GM06990 (cell line): ENCODE measurements at regions not wholly inside any gene's neighbourhood (a gene's known extent, or its start where the extent isn't known, plus 50 kb on each side); places are given as distances from the start of the nearest gene placed in this dataset.
A peak's percentile ranks its signal among the peaks of the same experiment; 100 is the strongest.
"Not testable (repeated sequence)": the region's sequence is repeated elsewhere in the genome, so short reads cannot be mapped to it uniquely, and the experiment has no call there.

Experiments
- DNase-seq: peaks from one replicate; pipeline ENCODE4 v3.0.0-alpha.2; 2011; ENCODE audit not compliant: insufficient read length; ENCODE audit errors: extremely low read depth
- H3K27me3 ChIP-seq: replicated peaks from 2 replicates; pipeline ENCODE4 v1.6.0; 2011; ENCODE audit warnings: low read length; ENCODE audit not compliant: control insufficient read depth, insufficient read depth
- H3K36me3 ChIP-seq: 2 replicates; pipeline ENCODE4 v1.5.1; 2011; ENCODE audit warnings: low read length; ENCODE audit not compliant: control insufficient read depth, insufficient read depth
- H3K4me3 ChIP-seq: replicated peaks from 2 replicates; pipeline ENCODE4 v1.5.1; 2011; ENCODE audit warnings: low read depth, mild to moderate bottlenecking, control low read depth, low read length
- TF ChIP-seq, protein P1 (sequence below): IDR thresholded peaks from 2 replicates; pipeline ENCODE4 v1.5.1; 2011; ENCODE audit warnings: low read length, control low read depth, mild to moderate bottlenecking, inconsistent platforms; ENCODE audit not compliant: insufficient read depth, poor library complexity, severe bottlenecking

DNA sequence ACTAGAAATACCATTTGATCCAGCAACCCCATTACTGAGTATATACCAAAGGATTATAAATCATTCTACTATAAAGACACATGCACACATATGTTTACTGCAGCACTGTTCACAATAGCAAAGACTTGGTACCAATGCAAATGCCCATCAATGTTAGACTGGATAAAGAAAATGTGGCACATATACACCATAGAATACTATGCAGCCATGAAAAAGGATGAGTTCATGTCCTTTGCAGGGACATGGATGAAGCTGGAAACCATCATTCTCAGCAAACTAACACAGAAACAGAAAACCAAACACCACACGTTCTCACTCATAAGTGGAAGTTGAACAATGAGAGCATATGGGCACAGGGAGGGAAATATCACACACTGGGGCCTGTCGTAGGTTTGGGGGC is 106.0 kb downstream of the SPATA18 start:
- not testable (repeated sequence) for H3K4me3 ChIP-seq, H3K27me3 ChIP-seq, H3K36me3 ChIP-seq, DNase-seq

DNA sequence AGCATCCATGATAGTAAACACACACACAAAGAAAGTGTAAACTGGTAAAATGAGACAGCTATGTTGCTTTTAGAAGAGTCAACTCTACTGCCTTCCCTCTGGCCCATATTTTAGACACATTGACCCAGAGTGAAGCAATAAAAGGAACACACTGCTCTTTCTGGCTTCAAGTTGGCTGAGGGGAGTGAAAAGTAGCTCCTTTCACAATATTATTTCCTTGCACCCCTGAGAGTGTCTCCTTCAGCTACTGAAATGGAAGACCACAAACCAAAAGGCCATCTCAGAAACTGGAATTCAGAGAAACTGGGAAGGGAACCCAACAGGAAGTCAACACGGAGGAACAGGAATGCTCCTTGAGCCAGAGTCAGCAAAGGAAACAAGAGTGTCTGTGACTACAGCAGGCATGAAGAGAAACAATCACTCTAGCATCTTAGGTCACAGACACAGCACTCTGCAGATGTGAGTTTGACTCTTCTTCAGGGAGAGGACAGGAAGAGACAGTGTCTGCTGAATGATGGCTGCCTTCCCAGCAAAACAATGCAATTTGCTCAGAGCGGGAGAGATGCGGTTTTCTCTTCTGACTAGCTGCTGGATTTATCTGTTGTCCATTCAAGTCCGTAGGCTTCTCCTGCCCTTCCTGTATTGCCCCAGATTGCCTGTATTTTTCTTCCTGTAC is 106.7 kb downstream of the SPATA18 start:
- Histone ChIP-seq H3K4me3 (no peak overlapping the region), H3K36me3 (no peaks in the 10 kb centered on the region), H3K27me3 (no peaks in the 10 kb centered on the region; the same call in 1 of the 2 replicates)
- DNase-seq: no peak
- TF ChIP-seq, protein P1, sequence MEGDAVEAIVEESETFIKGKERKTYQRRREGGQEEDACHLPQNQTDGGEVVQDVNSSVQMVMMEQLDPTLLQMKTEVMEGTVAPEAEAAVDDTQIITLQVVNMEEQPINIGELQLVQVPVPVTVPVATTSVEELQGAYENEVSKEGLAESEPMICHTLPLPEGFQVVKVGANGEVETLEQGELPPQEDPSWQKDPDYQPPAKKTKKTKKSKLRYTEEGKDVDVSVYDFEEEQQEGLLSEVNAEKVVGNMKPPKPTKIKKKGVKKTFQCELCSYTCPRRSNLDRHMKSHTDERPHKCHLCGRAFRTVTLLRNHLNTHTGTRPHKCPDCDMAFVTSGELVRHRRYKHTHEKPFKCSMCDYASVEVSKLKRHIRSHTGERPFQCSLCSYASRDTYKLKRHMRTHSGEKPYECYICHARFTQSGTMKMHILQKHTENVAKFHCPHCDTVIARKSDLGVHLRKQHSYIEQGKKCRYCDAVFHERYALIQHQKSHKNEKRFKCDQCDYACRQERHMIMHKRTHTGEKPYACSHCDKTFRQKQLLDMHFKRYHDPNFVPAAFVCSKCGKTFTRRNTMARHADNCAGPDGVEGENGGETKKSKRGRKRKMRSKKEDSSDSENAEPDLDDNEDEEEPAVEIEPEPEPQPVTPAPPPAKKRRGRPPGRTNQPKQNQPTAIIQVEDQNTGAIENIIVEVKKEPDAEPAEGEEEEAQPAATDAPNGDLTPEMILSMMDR: no peak

DNA sequence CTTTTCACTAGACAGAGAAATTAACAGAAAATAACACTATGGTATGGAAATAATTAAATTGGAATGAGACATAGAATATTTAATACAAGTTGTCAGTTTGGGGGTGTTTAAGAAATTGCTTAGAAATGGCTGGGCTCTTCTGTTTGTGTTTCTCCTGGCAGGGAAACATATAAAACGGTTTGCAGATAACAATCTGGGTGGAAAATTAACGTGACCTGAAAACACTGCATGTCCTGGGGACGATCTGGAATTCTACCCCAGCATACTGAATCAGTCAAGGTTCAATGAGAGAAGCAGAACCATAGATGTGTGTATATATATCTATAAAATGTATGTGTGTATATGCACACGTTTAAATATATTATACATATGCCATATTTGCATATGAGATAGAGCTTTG is 109.8 kb downstream of the SPATA18 start:
- DNase-seq: no peak
- Histone ChIP-seq H3K4me3 (no peak overlapping the region), H3K27me3 (no peaks in the 10 kb centered on the region; the same call in 1 of the 2 replicates), H3K36me3 (no peaks in the 10 kb centered on the region)
- TF ChIP-seq, protein P1: no peak

DNA sequence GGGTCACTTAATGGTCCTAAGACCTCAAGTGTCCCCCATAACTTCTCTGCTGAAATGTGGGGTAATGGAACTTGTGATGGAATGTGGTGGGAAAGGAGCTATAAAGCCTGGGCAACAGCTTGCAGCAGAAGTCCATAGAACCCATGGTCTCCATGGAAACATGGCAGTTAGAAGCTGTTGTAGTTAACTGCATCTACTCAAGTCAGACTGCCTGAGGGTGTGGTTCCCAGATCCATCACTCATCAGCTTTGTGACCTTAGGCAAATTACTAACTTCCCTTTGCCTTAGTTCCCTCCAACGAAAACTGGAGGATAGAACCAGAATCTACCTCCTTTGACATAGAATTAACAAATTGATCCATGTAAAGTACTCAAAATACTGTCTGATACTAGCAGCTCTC is 113.0 kb downstream of the SPATA18 start:
- no peak overlapping the region for H3K4me3 ChIP-seq

DNA sequence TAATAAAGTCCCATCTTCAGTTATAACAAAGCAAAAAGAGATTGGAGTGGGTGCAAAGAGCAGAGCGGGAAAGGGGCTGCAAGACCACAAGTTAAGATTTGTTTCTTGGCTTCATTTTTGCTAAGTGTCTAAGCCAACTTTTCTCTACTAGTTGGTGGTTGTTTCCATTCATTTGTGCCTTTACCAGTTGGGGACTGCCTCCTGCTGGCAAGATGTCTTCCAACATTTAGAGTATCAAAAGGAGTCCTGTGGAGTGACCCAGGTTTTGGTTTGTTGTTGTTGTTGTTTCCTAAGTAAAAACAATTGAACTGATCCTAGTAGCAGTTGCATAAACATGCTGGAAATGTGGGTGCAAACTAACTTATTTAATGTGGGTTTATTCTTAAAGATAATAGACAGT is 121.1 kb downstream of the SPATA18 start:
- no peak for DNase-seq
- no peaks in the 10 kb centered on the region for H3K36me3 ChIP-seq
- no peaks in the 10 kb centered on the region for H3K27me3 ChIP-seq
- TF ChIP-seq, protein P1: peak; percentile 27
- H3K4me3 ChIP-seq: no peak overlapping the region

More for the DNA sequence above, 113.0 kb downstream of the SPATA18 start:
- TF ChIP-seq, protein P1: no peak
- no peak for DNase-seq
- Histone ChIP-seq H3K36me3 (no peaks in the 10 kb centered on the region), H3K27me3 (no peaks in the 10 kb centered on the region; the same call in 1 of the 2 replicates)

DNA sequence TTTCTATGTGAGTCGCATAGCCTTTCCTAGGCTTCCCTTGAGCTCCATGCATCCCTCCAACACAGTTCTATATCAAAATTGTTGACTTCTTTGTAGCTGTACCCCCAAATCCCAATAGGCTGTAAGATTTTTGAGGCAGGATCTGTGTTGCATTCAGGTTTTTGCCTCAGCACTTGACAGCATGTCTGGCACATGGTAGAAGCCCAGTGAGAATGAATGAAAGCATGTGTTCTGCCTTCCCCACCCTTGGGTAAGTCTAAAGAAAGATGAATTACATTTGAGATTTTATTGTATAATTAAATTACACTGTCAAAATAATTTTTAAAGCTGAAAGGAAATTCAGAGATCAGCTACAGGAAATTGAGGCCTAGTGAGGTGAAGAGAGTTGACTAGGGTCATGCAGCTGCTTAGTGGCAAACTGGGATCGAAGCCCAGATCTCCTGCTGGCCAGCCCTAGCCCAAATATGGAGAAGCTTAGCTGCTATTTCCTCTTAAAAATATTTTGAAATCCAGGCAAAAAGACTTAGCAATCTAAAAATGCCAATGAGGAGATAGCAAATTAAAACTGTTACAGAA is 122.5 kb downstream of the SPATA18 start:
- Histone ChIP-seq H3K27me3 (no peaks in the 10 kb centered on the region), H3K4me3 (no peak overlapping the region), H3K36me3 (no peaks in the 10 kb centered on the region)
- DNase-seq: no peak
- TF ChIP-seq, protein P1: no peak
